Pulmonary artery endothelial cell (primary cell): ENCODE measurements at regions not wholly inside any gene's neighbourhood (a gene's known extent, or its start where the extent isn't known, plus 50 kb on each side); places are given as distances from the start of the nearest gene placed in this dataset.

Experiments
- DNase-seq: peaks from one replicate; pipeline ENCODE4 v3.0.0-alpha.2; 2011; ENCODE audit warnings: low read depth, low spot score

GRCh38 chr4:107318078-107318477 is 282.0 kb upstream of the DKK2 start:
- no peak for DNase-seq

- no peak for DNase-seq
Measured at GRCh38 chr4:107317611-107318010, 281.5 kb upstream of the DKK2 start.

- DNase-seq = no peak
Measured at GRCh38 chr4:107315584-107315983, 279.5 kb upstream of the DKK2 start.

GRCh38 chr4:107314156-107314555 is 278.0 kb upstream of the DKK2 start:
- no peak for DNase-seq

- DNase-seq = no peak
Measured at GRCh38 chr4:107312366-107312765, 276.3 kb upstream of the DKK2 start.

- no peak for DNase-seq
Measured at GRCh38 chr4:107304699-107305286, 268.7 kb upstream of the DKK2 start.

GRCh38 chr4:107299646-107300045 is 263.5 kb upstream of the DKK2 start:
- DNase-seq = no peak

- no peak for DNase-seq
Measured at GRCh38 chr4:107292979-107293378, 256.9 kb upstream of the DKK2 start.

GRCh38 chr4:107283587-107284559 is 247.8 kb upstream of the DKK2 start:
- DNase-seq = no peak

- no peak for DNase-seq
Measured at GRCh38 chr4:107279733-107280132, 243.6 kb upstream of the DKK2 start.

- DNase-seq = no peak
Measured at GRCh38 chr4:107278791-107279483, 242.8 kb upstream of the DKK2 start.

- DNase-seq = no peak
Measured at GRCh38 chr4:107276052-107276451, 239.9 kb upstream of the DKK2 start.

- DNase-seq = no peak
Measured at GRCh38 chr4:107275225-107275624, 239.1 kb upstream of the DKK2 start.

GRCh38 chr4:107270614-107271013 is 234.5 kb upstream of the DKK2 start:
- DNase-seq = no peak

GRCh38 chr4:107269175-107269574 is 233.1 kb upstream of the DKK2 start:
- no peak for DNase-seq

GRCh38 chr4:107265859-107266258 is 229.7 kb upstream of the DKK2 start:
- no peak for DNase-seq

- DNase-seq = no peak
Measured at GRCh38 chr4:107261241-107261874, 225.2 kb upstream of the DKK2 start.

GRCh38 chr4:107258359-107258758 is 222.2 kb upstream of the DKK2 start:
- no peak for DNase-seq

- DNase-seq = no peak
Measured at GRCh38 chr4:107255596-107255995, 219.5 kb upstream of the DKK2 start.

- DNase-seq = no peak
Measured at GRCh38 chr4:107255114-107255513, 219.0 kb upstream of the DKK2 start.

GRCh38 chr4:107253579-107254068 is 217.5 kb upstream of the DKK2 start:
- no peak for DNase-seq

GRCh38 chr4:107253090-107253489 is 217.0 kb upstream of the DKK2 start:
- no peak for DNase-seq
